Heart left ventricle (tissue), 16 donors: ENCODE measurements at regions not wholly inside any gene's neighbourhood (a gene's known extent, or its start where the extent isn't known, plus 50 kb on each side); places are given as distances from the start of the nearest gene placed in this dataset.

Experiments used
- ATAC-seq, 4 donors: fragments of 200-7000 bp; cut with Tn5 transposase; one replicate each; pipeline ENCODE4 v1.9.1; 2020 to 2022; ENCODE audit warnings: moderate library complexity in 4 of 4, mild to moderate bottlenecking in 3 of 4, moderate number of reproducible peaks in 1 of 4
- DNase-seq, 5 donors: peaks; one replicate each; pipeline ENCODE4 v3.0.0-alpha.2; 2020
- H3K27ac ChIP-seq, 12 donors: fragments of 200-600 bp; sonication (generic) in 4 of 12; one replicate each; pipeline versions ENCODE4 v1.5.0 to v1.8.0; 2016 to 2022; ENCODE audit warnings: mild to moderate bottlenecking in 2 of 12
- H3K27me3 ChIP-seq, 9 donors: fragments of 200-600 bp; sonication (generic) in 2 of 9; one replicate each; pipeline versions ENCODE4 v1.5.1 to v1.8.0; 2016 to 2022; ENCODE audit warnings: mild to moderate bottlenecking in 3 of 9
- H3K36me3 ChIP-seq, 9 donors: fragments of 200-600 bp; sonication (generic) in 2 of 9; one replicate each; pipeline versions ENCODE4 v1.5.0 to v1.8.0; 2018 to 2022; ENCODE audit warnings: mild to moderate bottlenecking in 2 of 9
- H3K4me1 ChIP-seq, 12 donors: fragments of 200-600 bp; sonication (generic) in 4 of 12; one replicate each; pipeline versions ENCODE4 v1.5.0 to v1.8.0; 2016 to 2022; ENCODE audit warnings: mild to moderate bottlenecking in 3 of 12
- H3K4me3 ChIP-seq, 12 donors: fragments of 200-600 bp; sonication (generic) in 4 of 12; one replicate each; pipeline versions ENCODE4 v1.5.0 to v1.8.0; 2017 to 2022; ENCODE audit warnings: mild to moderate bottlenecking in 9 of 12, moderate library complexity in 4 of 12
- H3K9me3 ChIP-seq, 12 donors: fragments of 200-600 bp; sonication (generic) in 4 of 12; one replicate each; pipeline versions ENCODE4 v1.5.0 to v1.8.0; 2016 to 2022; ENCODE audit warnings: mild to moderate bottlenecking in 1 of 12
- CTCF ChIP-seq, 12 donors: fragments of 200-600 bp; sonication (generic) in 4 of 12; IDR thresholded peaks; one replicate each; pipeline versions ENCODE4 v1.5.0 to v1.8.0; 2018 to 2022; ENCODE audit warnings: antibody characterized with exemption in 12 of 12, mild to moderate bottlenecking in 5 of 12
- POLR2A ChIP-seq, 2 donors: fragments of 450-650 bp; IDR thresholded peaks; one replicate each; pipeline ENCODE4 v1.6.1; 2017; ENCODE audit warnings: antibody characterized with exemption in 2 of 2, mild to moderate bottlenecking in 2 of 2, moderate library complexity in 2 of 2
- WGBS, 4 donors: extraction: QIAGEN DNeasy Blood & Tissue Kit in 2 of 4; methylation state at CpG; one replicate each; pipeline versions ENCODE4 v1.1.5 to v1.1.7; 2013 to 2018; 5-methylcytosine and 5-hydroxymethylcytosine counted together
- intact Hi-C, 10 donors: fragments of 100-400 bp; cut with DNase I; formaldehyde crosslinking; loops; one replicate each; pipeline versions ENCODE4 v1.11.1 to v1.14.2; 2022
- donor health status: ischemic (EF 13 %, LVEDD 7.1; RV severe dilation, severe dysfunction).
- donor health status: healthy with polysubstance abuse.
- donor health status: DM: no; HTN: yes; CAD: no.
- donor health status: DM: no; HTN: no; CAD: no.
- donor health status: ischemic (EF 25% LVEDD 6.9; RV normal size, moderate dysfunction).
- donor health status: ischemic (EF 25% LVEDD 5.7; RV mildly dilated, moderate dysfunction).
- donor health status: healthy.
- donor health status: DM: yes; HTN: yes; CAD: no.
- donor health status: ischemic (EF 35%, LVEDD 5.7; RV mildly dilated, moderate dysfunction).
- donor health status: nonischemic (EF 11% LVEDD 7.7; RV severe dilation, severe dysfunction).
- donor health status: DM: yes; HTN: yes; CAD: no.
- donor health status: PGD.
- donor health status: ischemic (EF 29% LVEDD 5.4; RV normal size, mild dysfunction).
- donor health status: nonischemic (EF 23%, LVEDD 6.1; RV moderate dilation, normal function).

GRCh38 chr2:122471753-122472152 lies 716.3 kb downstream of the TSN start:
- ATAC-seq (no peak), DNase-seq (no peak)
- no peaks in the 10 kb centered on the region for H3K4me1 ChIP-seq
- no peaks in the 10 kb centered on the region for H3K27me3 ChIP-seq
- no peaks in the 10 kb centered on the region for H3K9me3 ChIP-seq
- H3K27ac ChIP-seq, result no peak overlapping the region
- H3K36me3 ChIP-seq, result no peaks in the 10 kb centered on the region
- intact Hi-C loops, result no loop called here
- TF ChIP-seq CTCF (IDR thresholded peaks at IDR 0.05) (no peak), POLR2A (IDR thresholded peaks at IDR 0.05) (no peak)
- no peak overlapping the region for H3K4me3 ChIP-seq

- 71 to 87% (median 81%) methylated on average over 2 of the region's 2 CpGs for WGBS, 4 donors
- Histone ChIP-seq H3K36me3 (no peaks in the 10 kb centered on the region), H3K4me3 (no peak overlapping the region), H3K27me3 (no peaks in the 10 kb centered on the region), H3K27ac (no peak overlapping the region), H3K9me3 (no peaks in the 10 kb centered on the region), H3K4me1 (no peaks in the 10 kb centered on the region)
- DNase-seq (no peak), ATAC-seq (no peak)
- intact Hi-C loops, result no loop called here
- no peak for TF ChIP-seq CTCF (IDR thresholded peaks at IDR 0.05)
- no peak for TF ChIP-seq POLR2A (IDR thresholded peaks at IDR 0.05)
Measured at GRCh38 chr2:122478117-122478516, 722.7 kb downstream of the TSN start.

- WGBS, 4 donors, result 48 to 57% (median 53%) methylated on average over 2 of the region's 2 CpGs
- H3K36me3 ChIP-seq, result no peaks in the 10 kb centered on the region
- TF ChIP-seq CTCF (IDR thresholded peaks at IDR 0.05) (no peak), POLR2A (IDR thresholded peaks at IDR 0.05) (no peak)
- H3K4me3 ChIP-seq, result no peak overlapping the region
- no peaks in the 10 kb centered on the region for H3K9me3 ChIP-seq
- H3K4me1 ChIP-seq, result no peaks in the 10 kb centered on the region
- DNase-seq, result no peak
- no peak for ATAC-seq
- H3K27me3 ChIP-seq, result no peaks in the 10 kb centered on the region
- no peak overlapping the region for H3K27ac ChIP-seq
- intact Hi-C loops, result no loop called here
Measured at GRCh38 chr2:122478771-122479170, 723.3 kb downstream of the TSN start.

GRCh38 chr2:122480501-122481243 lies 725.2 kb downstream of the TSN start:
- peak in 1 of 5 donors; percentile 25 for DNase-seq
- H3K36me3 ChIP-seq, result no peaks in the 10 kb centered on the region
- H3K4me1 ChIP-seq, result no peaks in the 10 kb centered on the region
- no peaks in the 10 kb centered on the region for H3K9me3 ChIP-seq
- H3K27ac ChIP-seq, result no peak overlapping the region
- WGBS, 4 donors, result 74 to 86% (median 79%) methylated on average over 6 of the region's 6 CpGs
- no peak for ATAC-seq
- intact Hi-C loops, result no loop called here
- TF ChIP-seq CTCF (IDR thresholded peaks at IDR 0.05) (no peak), POLR2A (IDR thresholded peaks at IDR 0.05) (no peak)
- H3K4me3 ChIP-seq, result no peak overlapping the region
- no peaks in the 10 kb centered on the region for H3K27me3 ChIP-seq
